Uterus (tissue), 2 donors: ENCODE measurements at regions not wholly inside any gene's neighbourhood (a gene's known extent, or its start where the extent isn't known, plus 50 kb on each side); places are given as distances from the start of the nearest gene placed in this dataset.

ENCODE experiments used
- CTCF ChIP-seq, 4 experiments: fragments of 200-600 bp in 2 of 4; fragments of 450-650 bp in 2 of 4; sonication (generic) in 2 of 4; IDR thresholded peaks; one replicate each; pipeline ENCODE4 v1.5.1; 2016 to 2019; ENCODE audit warnings: antibody characterized with exemption in 4 of 4, mild to moderate bottlenecking in 2 of 4, moderate library complexity in 1 of 4
- POLR2A ChIP-seq, 2 donors: fragments of 450-650 bp; IDR thresholded peaks; one replicate each; pipeline ENCODE4 v1.6.1; 2016; ENCODE audit warnings: antibody characterized with exemption in 2 of 2, mild to moderate bottlenecking in 1 of 2, moderate library complexity in 1 of 2

DNA sequence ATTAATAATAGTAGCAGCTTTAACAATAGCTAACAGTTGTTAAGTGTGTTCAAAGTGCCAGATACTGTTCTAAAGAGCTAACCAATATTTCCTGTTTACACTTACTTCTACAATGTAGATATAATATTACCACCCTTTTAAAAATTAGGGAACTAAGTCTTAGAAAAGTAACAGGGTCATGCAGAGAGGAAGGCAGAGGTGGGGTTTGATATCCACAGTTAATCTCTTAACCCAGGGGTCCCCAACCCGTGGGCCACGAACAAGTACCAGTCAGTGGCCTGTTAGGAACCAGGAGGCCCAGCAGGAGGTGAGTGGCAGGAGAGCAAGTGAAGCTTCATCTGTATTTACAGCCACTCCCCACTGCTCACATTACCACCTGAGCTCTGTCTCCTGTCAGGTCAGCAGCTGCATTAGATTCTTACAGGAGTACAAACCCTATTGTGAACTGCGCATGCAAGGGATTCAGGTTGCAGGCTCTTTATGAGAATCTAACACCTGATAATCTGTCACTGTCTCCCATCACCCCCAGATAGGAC is 89.1 kb downstream of the ACTL7B start:
- TF ChIP-seq CTCF (IDR thresholded peaks at IDR 0.05) (no peak), POLR2A (IDR thresholded peaks at IDR 0.05) (no peak)
